COLO668 (cell line): ENCODE measurements at regions not wholly inside any gene's neighbourhood (a gene's known extent, or its start where the extent isn't known, plus 50 kb on each side); places are given as distances from the start of the nearest gene placed in this dataset.

ENCODE experiments used
- DNase-seq: peaks from one replicate; lab custom pipeline; 2025; ENCODE audit not compliant: unreplicated experiment; lab: John Stamatoyannopoulos, UW

DNA sequence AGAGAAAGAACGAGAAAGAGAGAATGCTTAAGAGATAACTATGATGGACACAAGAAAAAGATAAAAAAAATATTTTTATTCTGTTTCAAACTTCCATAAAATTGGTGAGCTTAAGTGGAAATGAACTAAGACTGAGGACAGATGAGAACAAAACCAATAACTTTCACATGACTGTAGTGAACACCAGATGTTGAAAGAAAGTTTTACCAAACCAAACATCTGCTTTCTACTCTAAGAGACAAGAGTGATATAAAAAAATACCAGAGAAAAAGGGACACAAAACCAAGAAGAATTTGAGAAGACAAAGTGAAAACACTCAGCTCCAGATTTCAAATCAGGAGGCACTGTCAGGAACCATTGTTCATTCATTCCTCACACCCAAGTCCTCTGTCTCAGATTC is 147.9 kb downstream of the IMPG2 start:
- DNase-seq = no peak

DNA sequence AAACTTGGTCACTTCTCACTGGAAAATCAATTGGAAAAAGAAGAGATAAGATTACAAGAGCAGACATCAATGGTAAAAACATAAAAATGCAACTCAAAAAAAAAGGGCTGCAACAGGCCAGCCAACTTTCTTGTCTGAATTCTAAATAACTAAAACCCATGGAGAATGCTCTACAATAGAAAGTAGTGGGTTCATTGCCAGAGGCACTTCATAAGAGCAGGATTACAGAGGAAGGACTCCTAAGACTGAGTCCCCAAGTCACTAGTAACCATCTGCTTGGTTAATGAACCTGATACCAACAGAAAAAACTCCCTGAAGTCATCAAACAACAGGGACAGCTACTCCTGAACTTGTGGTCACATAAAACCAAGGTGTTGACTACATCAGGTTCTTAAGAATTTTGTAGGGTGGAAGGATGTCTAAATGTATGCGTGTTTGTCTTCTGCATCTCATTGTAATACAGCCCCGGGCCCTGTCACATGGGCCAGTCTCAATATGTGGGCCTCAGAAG is 148.6 kb downstream of the IMPG2 start:
- DNase-seq = no peak

DNA sequence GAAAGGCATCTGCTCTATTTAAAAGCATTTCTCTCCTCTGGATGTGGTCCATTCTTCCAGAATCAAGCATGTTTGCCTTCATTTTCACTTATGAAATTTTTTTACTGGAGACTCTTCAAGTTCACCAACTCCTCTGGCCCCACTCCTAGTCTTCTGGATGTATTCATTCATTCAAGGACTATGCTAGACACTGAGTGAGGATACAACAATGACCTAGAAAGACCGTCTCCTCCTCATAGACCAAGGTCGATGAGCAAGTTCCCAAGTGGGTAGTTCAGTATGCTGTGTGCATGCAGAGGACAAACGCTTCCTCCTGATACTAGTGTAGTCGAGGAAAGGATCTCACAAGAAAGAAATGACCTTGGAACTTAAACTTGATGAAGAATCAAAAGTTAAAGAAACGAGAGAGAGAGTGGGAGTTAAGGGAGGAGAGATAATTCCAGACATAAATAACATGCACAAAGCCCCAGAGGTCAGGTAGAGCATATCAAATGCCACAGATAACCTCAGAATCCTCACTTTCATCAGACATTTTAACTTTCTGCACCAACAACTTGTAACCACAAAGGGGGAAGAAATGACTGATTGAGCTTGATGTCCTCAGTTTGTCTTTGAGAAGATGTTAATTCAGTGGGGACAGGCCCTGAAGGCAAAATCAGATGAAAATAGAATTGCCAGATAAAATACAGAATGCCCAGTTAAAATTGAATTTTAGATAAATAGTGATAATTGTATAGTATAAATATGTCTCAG is 149.4 kb downstream of the IMPG2 start:
- no peak for DNase-seq

DNA sequence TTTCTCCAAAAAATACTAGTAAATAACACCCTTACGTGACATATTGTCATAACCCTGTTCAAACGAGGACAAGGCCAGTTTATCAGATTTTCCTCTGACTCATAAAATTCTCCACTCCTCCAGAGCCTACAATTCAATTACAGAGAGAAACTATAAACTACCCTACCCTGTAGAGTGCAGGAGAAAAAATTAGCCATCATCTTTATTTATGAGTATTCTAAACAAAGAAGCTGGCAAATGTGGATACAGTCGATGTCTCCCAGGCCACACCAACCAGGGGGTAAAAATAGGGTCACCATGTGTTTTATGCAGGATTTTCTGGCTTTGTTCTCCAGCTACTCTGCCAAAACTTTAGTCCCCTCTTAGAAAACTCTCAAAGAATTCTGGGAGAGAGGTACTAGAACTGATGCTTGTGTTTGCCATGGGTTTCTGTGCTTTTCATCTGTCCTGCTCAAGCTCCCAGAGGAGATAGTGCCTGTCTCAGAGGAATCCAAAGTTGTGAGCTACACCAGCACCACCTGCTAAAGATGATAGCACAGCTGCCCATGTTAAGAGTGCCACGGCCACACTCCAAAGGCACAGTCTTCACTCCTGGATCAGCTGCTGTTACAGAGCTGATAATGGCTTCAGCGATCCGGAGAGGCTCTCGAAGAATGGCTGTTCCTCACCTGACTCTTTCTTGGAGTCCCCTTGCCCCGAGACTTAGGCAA is 150.2 kb downstream of the IMPG2 start:
- no peak for DNase-seq

DNA sequence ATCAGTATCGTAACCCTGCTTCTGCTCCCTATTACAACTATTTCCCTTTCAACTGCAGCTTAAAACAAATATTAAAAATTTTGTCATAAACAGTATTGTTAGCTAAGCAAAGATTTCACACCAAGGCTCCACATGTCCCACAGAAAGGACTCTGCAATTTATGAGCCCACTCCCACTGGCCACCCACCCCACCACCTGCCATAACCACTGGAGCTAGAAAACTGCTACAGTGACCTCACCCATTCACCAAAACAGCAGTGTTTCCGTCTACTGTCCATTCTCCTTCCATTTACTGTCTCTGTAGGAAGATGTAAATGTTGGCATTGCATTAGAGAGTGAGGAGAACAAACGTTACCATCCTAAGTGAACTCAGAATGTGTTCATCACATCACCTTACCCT is 150.9 kb downstream of the IMPG2 start:
- DNase-seq = no peak

DNA sequence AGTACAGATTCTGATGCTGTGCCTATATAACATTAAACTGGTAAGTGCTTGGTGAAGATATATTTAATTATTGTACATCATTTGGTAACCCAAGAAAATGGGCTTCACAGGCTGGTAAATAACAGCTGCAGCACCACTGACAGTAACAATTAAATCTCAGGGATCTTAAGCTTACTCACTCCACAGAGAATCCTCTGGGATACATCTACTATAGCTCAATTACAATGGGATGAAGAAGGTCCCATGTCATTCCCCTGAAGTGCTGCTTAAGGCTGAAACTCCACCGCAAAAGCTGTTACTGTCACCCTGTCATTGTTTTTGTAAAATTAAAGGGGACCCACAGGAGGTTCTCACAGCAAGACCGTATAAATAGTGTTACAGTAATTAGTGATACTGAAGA is 153.0 kb downstream of the IMPG2 start:
- no peak for DNase-seq

DNA sequence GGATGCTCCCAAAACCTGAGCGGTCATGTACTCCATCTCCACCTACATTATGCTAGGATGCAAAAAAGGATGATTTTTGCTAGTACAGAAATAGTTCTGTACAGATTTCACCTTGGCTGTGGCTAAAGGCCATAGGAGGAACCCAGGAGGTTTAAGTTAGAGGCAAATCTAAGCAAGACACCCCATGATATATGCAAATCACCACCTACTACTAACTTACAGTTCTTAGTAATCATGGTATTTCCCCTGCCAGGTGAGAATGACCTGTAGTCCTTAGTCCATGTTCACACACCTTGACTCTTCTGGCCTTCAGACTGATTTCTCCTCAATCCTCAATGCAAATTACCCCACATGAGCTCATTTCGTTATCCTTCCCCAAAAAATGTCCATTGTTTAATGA is 154.2 kb downstream of the IMPG2 start:
- no peak for DNase-seq

DNA sequence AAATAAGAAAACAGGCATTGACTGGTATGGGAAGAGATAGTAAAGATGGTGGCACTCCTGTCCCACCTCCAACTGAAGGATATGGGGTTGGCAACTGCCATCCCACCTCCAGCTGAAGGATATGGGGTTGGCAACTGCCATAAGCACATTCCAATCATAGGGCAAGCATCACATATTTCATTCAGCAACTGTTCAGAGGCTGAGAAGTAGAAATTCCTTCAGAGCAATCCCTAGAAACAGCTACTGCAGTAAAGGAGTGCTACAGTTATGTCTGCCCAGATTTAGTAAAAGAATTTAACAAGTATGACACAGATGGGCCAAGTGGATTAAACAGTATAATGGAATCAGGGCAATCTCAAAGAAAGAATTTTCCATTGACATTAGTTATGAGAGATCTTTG is 156.8 kb downstream of the IMPG2 start:
- DNase-seq = no peak

DNA sequence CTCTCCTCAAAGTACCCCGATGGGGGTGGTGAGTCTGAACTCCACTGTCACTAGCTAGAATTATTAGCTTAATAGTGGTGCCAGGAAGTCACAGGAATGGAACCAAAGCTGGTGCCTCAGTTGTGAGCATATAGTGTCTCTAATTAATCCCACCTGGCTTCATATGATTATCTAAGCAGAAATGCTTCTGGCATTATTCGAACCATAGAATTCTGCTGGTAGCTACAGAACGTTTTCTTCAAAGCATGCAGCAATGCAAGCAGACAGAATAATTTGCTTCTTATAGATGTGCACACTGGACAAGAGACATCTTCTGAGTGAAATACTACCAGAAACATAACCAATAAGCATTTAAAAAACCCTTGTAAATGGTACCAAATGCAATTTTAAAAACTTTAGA is 160.9 kb downstream of the IMPG2 start:
- no peak for DNase-seq

DNA sequence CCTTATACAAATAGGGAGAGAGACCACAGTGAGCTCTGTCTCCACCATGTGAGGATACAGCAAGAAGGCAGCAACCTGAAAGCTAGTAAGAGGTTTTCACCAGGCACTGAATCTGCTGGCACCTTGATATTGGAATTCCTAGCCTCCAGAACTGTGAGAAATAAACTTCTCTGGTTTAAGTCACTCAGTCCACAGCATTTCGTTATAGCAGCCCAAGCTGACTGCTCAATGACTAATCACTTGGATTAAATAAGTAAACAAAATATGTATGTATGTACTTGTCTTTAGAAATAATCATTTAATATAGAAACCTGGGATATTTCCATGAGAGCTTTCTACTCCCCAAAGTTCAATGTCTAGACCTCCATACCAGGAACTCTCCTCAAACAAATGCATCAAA is 162.0 kb downstream of the IMPG2 start:
- DNase-seq = no peak

DNA sequence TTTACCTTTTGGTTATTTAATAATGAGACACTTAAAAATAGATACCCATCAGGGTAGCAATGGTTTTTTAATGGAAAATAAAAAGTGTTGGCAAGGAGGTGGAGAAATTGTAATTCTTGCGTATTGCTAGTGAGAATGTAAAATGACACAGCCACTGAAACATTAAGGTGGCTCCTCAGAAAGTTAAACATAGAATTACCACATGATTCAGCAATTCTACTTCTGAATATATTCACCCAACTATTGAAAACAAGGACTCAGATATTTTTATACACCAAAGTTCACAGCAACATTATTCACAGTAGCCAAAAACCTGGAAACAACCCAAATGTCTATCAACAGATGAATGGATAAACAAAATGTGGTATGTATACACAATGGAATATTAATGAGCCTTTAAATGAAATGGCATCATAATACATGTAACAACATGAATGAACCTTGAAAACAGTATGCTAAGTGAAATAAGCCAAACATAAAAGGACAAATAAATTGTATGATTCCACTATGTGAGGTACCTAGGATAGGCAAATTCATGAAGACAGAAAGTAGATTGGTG is 163.5 kb downstream of the IMPG2 start:
- DNase-seq = no peak

DNA sequence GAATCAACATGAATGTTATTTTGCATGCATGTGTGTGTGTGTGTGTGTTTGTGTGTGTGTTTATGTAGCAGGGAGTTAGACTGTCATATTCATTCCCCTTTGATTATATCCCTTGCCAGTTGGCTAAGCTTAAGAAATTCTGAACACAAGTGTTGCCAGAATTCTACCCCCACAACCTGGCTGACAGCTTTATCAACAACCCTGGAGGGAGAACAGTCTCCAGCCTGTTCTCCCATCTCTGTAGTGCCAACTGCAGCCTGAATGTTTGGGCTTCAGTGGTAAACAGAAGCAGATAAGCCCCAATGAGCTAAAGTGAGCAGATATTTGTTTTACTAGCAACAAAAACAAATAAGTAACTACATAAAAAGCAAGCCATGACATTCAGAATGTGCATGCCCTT is 162.6 kb upstream of the ABI3BP start:
- no peak for DNase-seq

DNA sequence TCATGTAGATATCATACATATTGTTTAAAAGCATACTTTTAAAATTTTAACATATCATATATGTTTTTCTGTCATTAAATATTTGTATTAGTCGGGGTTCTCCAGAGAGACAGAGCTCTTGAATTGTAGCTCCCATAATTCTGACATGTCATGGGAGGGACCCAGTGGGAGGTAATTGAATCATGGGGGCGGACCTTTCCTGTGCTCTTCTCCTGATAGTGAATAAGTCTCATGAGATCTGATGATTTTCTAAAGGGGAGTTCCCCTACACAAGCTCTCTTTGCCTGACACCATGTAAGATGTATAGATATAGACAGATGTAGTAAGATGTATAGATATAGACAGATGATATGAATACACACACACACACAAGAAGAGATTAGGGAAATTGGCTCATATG is 161.2 kb upstream of the ABI3BP start:
- no peak for DNase-seq

DNA sequence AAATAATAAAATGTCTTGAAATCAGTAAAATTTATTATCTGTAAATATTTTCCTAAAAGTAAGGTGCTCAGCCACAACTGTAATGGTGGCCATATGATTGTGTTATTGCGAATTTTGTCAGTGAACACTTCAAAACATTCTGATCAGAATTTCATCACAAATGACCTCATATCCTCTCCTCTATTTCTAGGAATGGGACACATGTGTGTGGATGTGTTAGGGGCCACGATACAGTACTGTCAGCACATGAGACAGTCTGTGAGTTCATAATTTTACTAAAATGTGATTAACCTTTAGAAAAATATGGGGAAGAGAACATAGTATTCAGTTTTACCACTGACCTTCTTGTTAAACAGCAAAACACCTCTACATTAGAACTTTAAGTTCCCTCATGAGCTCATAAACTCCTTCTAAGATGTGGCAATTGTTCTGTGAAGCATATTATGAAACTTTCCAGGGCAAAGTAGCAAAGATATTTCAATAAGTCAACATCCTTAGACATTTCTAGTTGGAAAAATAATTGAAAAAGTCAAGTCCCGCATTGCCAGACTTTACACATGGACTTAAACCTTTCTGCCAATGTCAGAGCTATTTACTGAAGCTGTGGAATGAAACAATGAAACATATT is 158.2 kb upstream of the ABI3BP start:
- no peak for DNase-seq

DNA sequence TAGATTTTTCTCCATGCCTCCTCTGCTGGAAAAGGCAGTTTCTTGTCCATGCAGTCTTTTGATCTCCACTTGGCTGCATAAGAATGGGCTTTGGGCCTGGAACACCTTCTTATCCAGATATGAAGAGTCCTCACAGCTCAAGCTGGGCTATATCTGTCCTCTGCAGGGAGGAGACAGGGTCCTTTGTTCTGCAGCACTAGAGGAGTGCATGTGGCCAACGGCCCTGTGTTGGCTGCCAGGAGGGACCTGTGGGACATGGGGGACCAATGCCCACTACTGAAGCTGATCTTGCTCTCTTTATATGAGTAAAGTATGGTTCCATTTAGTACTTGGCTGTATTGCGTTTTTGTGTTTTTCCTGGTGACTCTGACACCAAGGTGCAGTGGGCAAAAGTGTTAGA is 157.3 kb upstream of the ABI3BP start:
- DNase-seq = no peak

DNA sequence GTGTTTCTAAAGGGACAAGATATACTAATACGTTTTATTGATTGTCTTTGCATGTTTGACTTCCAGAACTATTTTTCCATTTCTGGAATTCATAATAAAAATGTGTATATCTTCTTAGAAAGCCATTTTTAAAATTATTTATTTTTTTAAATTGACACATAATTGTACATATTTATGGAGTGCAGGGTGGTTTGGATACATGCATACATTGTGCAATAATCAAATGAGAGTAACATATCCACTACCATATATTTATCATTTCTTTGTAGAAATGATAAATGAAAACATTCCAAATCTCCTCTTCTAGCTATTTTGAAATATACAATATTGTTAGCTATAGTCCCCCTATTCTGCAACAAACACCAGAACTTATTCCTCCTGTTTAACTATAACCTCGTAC is 156.5 kb upstream of the ABI3BP start:
- no peak for DNase-seq

DNA sequence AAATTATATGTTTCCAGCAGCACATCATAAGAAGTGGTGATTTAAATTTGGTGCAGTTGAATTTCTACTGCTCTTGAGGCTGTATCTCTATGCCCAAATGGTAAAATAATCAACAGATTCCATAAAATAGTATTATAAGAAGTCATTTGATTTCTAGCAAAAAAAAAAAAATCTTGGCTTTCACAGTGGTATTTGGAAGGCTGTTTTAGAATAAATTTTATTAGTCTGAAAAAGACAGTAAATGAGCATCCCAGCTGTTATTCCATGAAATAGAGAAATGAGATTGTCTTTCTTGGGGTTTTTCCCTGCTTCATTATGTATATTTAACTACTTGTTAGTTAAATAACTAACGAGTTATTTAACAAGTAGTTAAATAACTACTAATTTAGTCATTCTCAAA is 156.0 kb upstream of the ABI3BP start:
- DNase-seq = no peak

DNA sequence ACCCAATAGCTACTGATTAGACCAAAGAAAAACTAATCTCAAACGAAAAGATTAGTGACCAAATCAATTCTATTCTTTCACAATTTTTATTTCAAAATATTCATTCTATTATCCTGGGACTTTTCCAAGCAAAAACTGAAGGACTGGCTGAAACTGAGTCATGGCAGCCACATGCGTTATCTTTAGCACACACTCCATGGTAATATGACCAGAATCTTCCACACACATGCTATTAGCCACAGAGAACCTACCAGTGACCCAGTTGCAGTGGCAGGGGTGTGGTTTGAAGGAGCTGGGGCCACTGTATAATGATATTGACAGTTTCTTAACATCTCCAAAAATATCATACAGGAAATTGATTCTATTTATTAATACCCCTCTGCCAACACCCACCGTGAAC is 154.8 kb upstream of the ABI3BP start:
- DNase-seq = no peak

DNA sequence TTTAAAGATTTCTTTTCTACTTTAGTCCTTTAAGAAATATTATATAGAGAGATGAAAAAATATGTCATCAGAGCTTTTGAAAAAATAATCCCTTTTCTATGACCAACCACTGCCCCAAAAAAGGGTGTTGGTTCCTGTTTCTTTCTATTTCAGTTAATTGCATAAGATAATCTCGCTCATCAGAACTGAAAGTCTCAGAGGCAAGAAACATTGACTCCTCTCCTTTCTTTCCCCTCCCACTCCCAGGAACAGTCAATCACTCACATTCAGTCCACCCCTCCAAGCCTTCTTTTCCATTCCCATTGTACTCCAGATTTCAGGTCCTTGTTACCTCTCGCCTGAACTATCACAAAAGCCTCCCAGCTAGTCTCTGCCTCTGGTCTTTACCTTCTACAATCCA is 153.7 kb upstream of the ABI3BP start:
- no peak for DNase-seq

DNA sequence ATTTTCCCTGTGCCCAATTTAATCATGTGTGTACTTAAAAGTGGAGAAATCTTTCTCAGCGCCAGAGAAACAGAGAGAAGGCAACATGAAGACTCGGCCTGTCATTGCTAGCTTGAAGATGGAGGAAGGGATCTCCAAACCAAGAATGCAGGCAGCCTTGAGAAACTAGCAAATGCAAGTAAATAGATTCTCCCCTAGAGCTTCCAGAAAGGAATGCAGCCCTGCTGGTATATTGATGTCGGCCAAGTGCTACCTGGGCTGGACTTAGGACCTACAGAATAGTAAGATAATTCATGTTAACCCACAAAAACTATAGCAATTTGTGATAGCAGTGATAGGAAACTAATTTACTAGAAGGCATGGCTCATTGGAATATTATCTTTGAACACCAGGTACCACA is 150.9 kb upstream of the ABI3BP start:
- DNase-seq = no peak

DNA sequence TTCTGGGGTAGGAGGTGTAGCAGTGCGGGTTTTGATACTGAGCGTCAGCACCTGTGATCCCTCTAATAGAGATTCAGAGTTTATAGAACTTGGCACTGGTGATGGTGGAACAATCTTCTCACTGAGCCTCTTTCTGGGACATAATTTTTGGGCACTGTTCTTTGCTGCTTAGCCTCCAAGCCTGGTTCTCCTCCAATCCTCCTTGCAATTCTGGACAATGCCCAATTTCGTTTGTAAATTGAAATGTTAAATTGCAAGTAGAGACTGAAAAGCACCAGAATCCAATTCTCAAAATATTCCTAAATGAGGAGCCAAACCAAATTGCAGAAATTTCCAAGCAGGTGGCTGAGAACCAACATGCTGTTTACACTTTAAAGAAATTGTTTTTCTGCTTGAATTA is 149.8 kb upstream of the ABI3BP start:
- no peak for DNase-seq

DNA sequence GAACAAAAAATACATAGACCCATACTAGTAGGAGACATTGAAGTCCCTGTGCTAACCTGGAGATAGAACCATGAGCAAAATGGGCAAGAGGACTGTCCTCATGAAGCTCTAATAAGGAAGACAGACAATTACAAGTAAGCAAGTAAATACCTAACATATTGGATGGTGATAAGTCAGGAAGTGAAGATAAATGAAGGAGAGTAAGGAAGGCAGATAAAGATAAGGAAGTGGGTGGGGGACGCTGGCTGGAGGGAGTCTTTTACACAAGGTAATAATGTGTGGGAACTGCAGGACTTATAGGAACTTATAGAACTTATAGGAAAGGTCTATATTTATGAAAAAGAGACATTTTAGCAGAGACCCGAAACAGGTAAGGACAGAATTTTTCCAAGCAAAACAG is 148.9 kb upstream of the ABI3BP start:
- DNase-seq = no peak
